BLaER1 treated with 17β-estradiol and CSF1 and Interleukin-3, amounts not matched to agents 10 nM and 100 nM (cell line): ENCODE measurements at regions not wholly inside any gene's neighbourhood (a gene's known extent, or its start where the extent isn't known, plus 50 kb on each side); places are given as distances from the start of the nearest gene placed in this dataset.

ENCODE experiments used
- H3K27ac ChIP-seq, 11 experiments: shearing (Covaris generic); formaldehyde crosslinking; 2 replicates each; pipeline ENCODE4 v1.8.1; 2022
- H3K27me3 ChIP-seq, 11 experiments: shearing (Covaris generic); formaldehyde crosslinking; 2 replicates each; pipeline ENCODE4 v1.8.1; 2022
- H3K36me3 ChIP-seq, 11 experiments: shearing (Covaris generic); formaldehyde crosslinking; 2 replicates each; pipeline ENCODE4 v1.8.1; 2022
- H3K4me1 ChIP-seq, 10 experiments: shearing (Covaris generic); formaldehyde crosslinking; 2 replicates each; pipeline ENCODE4 v1.8.1; 2022
- H3K4me2 ChIP-seq, 11 experiments: shearing (Covaris generic); formaldehyde crosslinking; 2 replicates each; pipeline ENCODE4 v1.8.1; 2022
- H3K4me3 ChIP-seq, 10 experiments: shearing (Covaris generic); formaldehyde crosslinking; 2 replicates each; pipeline ENCODE4 v1.8.1; 2022
- H3K9ac ChIP-seq, 11 experiments: shearing (Covaris generic); formaldehyde crosslinking; 2 replicates each; pipeline ENCODE4 v1.8.1; 2022
- H3K9me3 ChIP-seq, 11 experiments: shearing (Covaris generic); formaldehyde crosslinking; replicated peaks in 1 of 11; 2 replicates each; pipeline ENCODE4 v1.8.1; 2022
- H4K20me1 ChIP-seq, 11 experiments: shearing (Covaris generic); formaldehyde crosslinking; 2 replicates each; pipeline ENCODE4 v1.8.1; 2022
- Cebpa-rat ChIP-seq, 11 experiments: shearing (Covaris generic); IDR thresholded peaks; 2 replicates each; pipeline ENCODE4 v1.8.1; 2022

GRCh38 chr5:8953016-8953415 is 592.9 kb downstream of the SEMA5A start:
- no peak; a peak in 1 of 22 replicates for TF ChIP-seq Cebpa-rat (IDR thresholded peaks at IDR 0.05)

GRCh38 chr5:8953911-8954438 is 591.9 kb downstream of the SEMA5A start:
- Histone ChIP-seq H3K27ac (peak overlapping the region in 8 of 11 experiments; percentile 9 to 61 (median 30); a peak in 8 of 22 replicates), H3K4me2 (peak overlapping the region in 7 of 11 experiments; percentile 24 to 73 (median 52); a peak in 11 of 22 replicates), H3K4me1 (peaks cover 0 to 49% (median 29%) of the 10 kb centered on the region in 10 experiments; a peak in 16 of 20 replicates)

More at GRCh38 chr5:8953016-8953415, 592.9 kb downstream of the SEMA5A start:
- H3K36me3 ChIP-seq = no peaks in the 10 kb centered on the region
- no peak overlapping the region for H3K4me3 ChIP-seq
- peaks cover 0 to 49% (median 29%) of the 10 kb centered on the region in 10 experiments; a peak in 16 of 20 replicates for H3K4me1 ChIP-seq
- H4K20me1 ChIP-seq = no peaks in the 10 kb centered on the region
- peak overlapping the region in 8 of 11 experiments; percentile 15 to 61 (median 49); a peak in 10 of 22 replicates for H3K27ac ChIP-seq
- H3K9me3 ChIP-seq = peaks cover 0 to 5% (median 0%) of the 10 kb centered on the region in 11 experiments; a peak in 2 of 22 replicates
- H3K9ac ChIP-seq = peak overlapping the region in 3 of 11 experiments; percentile 22 to 38 (median 22); a peak in 3 of 22 replicates
- H3K27me3 ChIP-seq = no peaks in the 10 kb centered on the region
- peak overlapping the region in 10 of 11 experiments; percentile 11 to 73 (median 49); a peak in 18 of 22 replicates for H3K4me2 ChIP-seq

GRCh38 chr5:8954801-8955200 is 591.1 kb downstream of the SEMA5A start:
- H3K4me2 ChIP-seq = no peak overlapping the region
- no peaks in the 10 kb centered on the region for H4K20me1 ChIP-seq
- H3K36me3 ChIP-seq = no peaks in the 10 kb centered on the region
- no peak overlapping the region for H3K9ac ChIP-seq
- peaks cover 0 to 45% (median 29%) of the 10 kb centered on the region in 10 experiments; a peak in 16 of 20 replicates for H3K4me1 ChIP-seq
- no peaks in the 10 kb centered on the region for H3K27me3 ChIP-seq
- no peak for TF ChIP-seq Cebpa-rat (IDR thresholded peaks at IDR 0.05)
- H3K27ac ChIP-seq = no peak overlapping the region
- H3K9me3 ChIP-seq = no peaks in the 10 kb centered on the region; a peak in 2 of 22 replicates
- no peak overlapping the region for H3K4me3 ChIP-seq

More at GRCh38 chr5:8953911-8954438, 591.9 kb downstream of the SEMA5A start:
- Histone ChIP-seq H3K9me3 (peaks cover 0 to 4% (median 0%) of the 10 kb centered on the region in 11 experiments; a peak in 2 of 22 replicates), H3K36me3 (no peaks in the 10 kb centered on the region), H3K27me3 (no peaks in the 10 kb centered on the region), H4K20me1 (no peaks in the 10 kb centered on the region), H3K4me3 (no peak overlapping the region), H3K9ac (no peak overlapping the region)
- no peak for TF ChIP-seq Cebpa-rat (IDR thresholded peaks at IDR 0.05)

- Histone ChIP-seq H3K36me3 (no peaks in the 10 kb centered on the region), H3K9ac (no peak overlapping the region), H3K4me2 (no peak overlapping the region), H3K9me3 (no peaks in the 10 kb centered on the region; a peak in 1 of 22 replicates), H4K20me1 (no peaks in the 10 kb centered on the region), H3K27ac (no peak overlapping the region), H3K4me1 (peaks cover 0 to 27% (median 23%) of the 10 kb centered on the region in 10 experiments; a peak in 16 of 20 replicates), H3K27me3 (no peaks in the 10 kb centered on the region), H3K4me3 (no peak overlapping the region)
- TF ChIP-seq Cebpa-rat (IDR thresholded peaks at IDR 0.05) = no peak
These were observed 589.2 kb downstream of the SEMA5A start for GRCh38 chr5:8956659-8957058.

- no peaks in the 10 kb centered on the region for H3K36me3 ChIP-seq
- TF ChIP-seq Cebpa-rat (IDR thresholded peaks at IDR 0.05) = no peak
- H3K4me2 ChIP-seq = no peak overlapping the region
- no peak overlapping the region for H3K27ac ChIP-seq
- H3K4me1 ChIP-seq = peaks cover 0 to 8% (median 6%) of the 10 kb centered on the region in 10 experiments; a peak in 12 of 20 replicates
- no peaks in the 10 kb centered on the region for H4K20me1 ChIP-seq
- no peaks in the 10 kb centered on the region for H3K27me3 ChIP-seq
- no peak overlapping the region for H3K9ac ChIP-seq
- no peaks in the 10 kb centered on the region for H3K9me3 ChIP-seq
- no peak overlapping the region for H3K4me3 ChIP-seq
These were observed 587.3 kb downstream of the SEMA5A start for GRCh38 chr5:8958602-8959001.

- Histone ChIP-seq H3K36me3 (no peaks in the 10 kb centered on the region), H3K27ac (no peak overlapping the region), H3K9me3 (peaks cover 0 to 9% (median 4%) of the 10 kb centered on the region in 11 experiments; a peak in 6 of 22 replicates), H3K4me1 (no peaks in the 10 kb centered on the region), H3K4me2 (no peak overlapping the region), H3K4me3 (no peak overlapping the region), H4K20me1 (no peaks in the 10 kb centered on the region), H3K9ac (no peak overlapping the region), H3K27me3 (no peaks in the 10 kb centered on the region)
- TF ChIP-seq Cebpa-rat (IDR thresholded peaks at IDR 0.05) = no peak
These were observed 584.7 kb downstream of the SEMA5A start for GRCh38 chr5:8961219-8961618.

GRCh38 chr5:8961956-8962355 is 583.9 kb downstream of the SEMA5A start:
- Histone ChIP-seq H3K36me3 (no peaks in the 10 kb centered on the region), H3K9ac (no peak overlapping the region), H3K27me3 (no peaks in the 10 kb centered on the region), H3K4me3 (no peak overlapping the region), H3K4me1 (no peaks in the 10 kb centered on the region), H4K20me1 (no peaks in the 10 kb centered on the region), H3K9me3 (peaks cover 0 to 10% (median 5%) of the 10 kb centered on the region in 11 experiments; a peak in 6 of 22 replicates), H3K4me2 (no peak overlapping the region), H3K27ac (no peak overlapping the region)
- TF ChIP-seq Cebpa-rat (IDR thresholded peaks at IDR 0.05) = no peak

- H3K4me3 ChIP-seq = no peak overlapping the region
- no peaks in the 10 kb centered on the region for H4K20me1 ChIP-seq
- H3K4me1 ChIP-seq = no peaks in the 10 kb centered on the region
- H3K27me3 ChIP-seq = no peaks in the 10 kb centered on the region
- H3K9ac ChIP-seq = no peak overlapping the region
- H3K27ac ChIP-seq = no peak overlapping the region
- H3K4me2 ChIP-seq = no peak overlapping the region
- H3K36me3 ChIP-seq = no peaks in the 10 kb centered on the region
- TF ChIP-seq Cebpa-rat (IDR thresholded peaks at IDR 0.05) = no peak
- no peaks in the 10 kb centered on the region for H3K9me3 ChIP-seq
These were observed 564.9 kb downstream of the SEMA5A start for GRCh38 chr5:8981016-8981415.

GRCh38 chr5:8981496-8981895 is 564.4 kb downstream of the SEMA5A start:
- no peaks in the 10 kb centered on the region for H3K27me3 ChIP-seq

GRCh38 chr5:8984386-8984785 is 561.5 kb downstream of the SEMA5A start:
- no peaks in the 10 kb centered on the region for H3K27me3 ChIP-seq
- no peak overlapping the region for H3K4me2 ChIP-seq
- no peak for TF ChIP-seq Cebpa-rat (IDR thresholded peaks at IDR 0.05)
- no peak overlapping the region for H3K4me3 ChIP-seq
- H3K9me3 ChIP-seq = peaks cover 0 to 3% (median 0%) of the 10 kb centered on the region in 11 experiments; a peak in 1 of 22 replicates
- H4K20me1 ChIP-seq = no peaks in the 10 kb centered on the region
- no peaks in the 10 kb centered on the region for H3K4me1 ChIP-seq
- H3K9ac ChIP-seq = no peak overlapping the region
- no peaks in the 10 kb centered on the region for H3K36me3 ChIP-seq
- no peak overlapping the region for H3K27ac ChIP-seq

More at GRCh38 chr5:8981496-8981895, 564.4 kb downstream of the SEMA5A start:
- TF ChIP-seq Cebpa-rat (IDR thresholded peaks at IDR 0.05) = no peak
- Histone ChIP-seq H3K36me3 (no peaks in the 10 kb centered on the region), H3K4me2 (no peak overlapping the region), H3K9me3 (no peaks in the 10 kb centered on the region), H4K20me1 (no peaks in the 10 kb centered on the region), H3K9ac (no peak overlapping the region), H3K27ac (no peak overlapping the region), H3K4me1 (no peaks in the 10 kb centered on the region), H3K4me3 (no peak overlapping the region)
